Gastroesophageal sphincter (tissue), 3 donors: ENCODE measurements at regions not wholly inside any gene's neighbourhood (a gene's known extent, or its start where the extent isn't known, plus 50 kb on each side); places are given as distances from the start of the nearest gene placed in this dataset.

Experiments used
- CTCF ChIP-seq, 4 experiments: fragments of 200-600 bp in 2 of 4; fragments of 450-650 bp in 2 of 4; sonication (generic) in 1 of 4; IDR thresholded peaks; one replicate each; pipeline ENCODE4 v1.5.1; 2017 to 2019; ENCODE audit warnings: antibody characterized with exemption in 4 of 4, mild to moderate bottlenecking in 2 of 4, moderate library complexity in 2 of 4
- EP300 ChIP-seq: sonication (generic); formaldehyde crosslinking; IDR thresholded peaks from one replicate; pipeline ENCODE4 v1.6.1; 2017; ENCODE audit warnings: antibody characterized with exemption, mild to moderate bottlenecking
- POLR2A ChIP-seq, 2 donors: fragments of 450-650 bp; IDR thresholded peaks; one replicate each; pipeline ENCODE4 v1.6.1; 2017; ENCODE audit warnings: antibody characterized with exemption in 2 of 2, mild to moderate bottlenecking in 2 of 2, moderate library complexity in 1 of 2
- POLR2AphosphoS5 ChIP-seq: sonication (generic); formaldehyde crosslinking; IDR thresholded peaks from one replicate; pipeline ENCODE4 v1.6.1; 2017; ENCODE audit warnings: antibody characterized with exemption

DNA sequence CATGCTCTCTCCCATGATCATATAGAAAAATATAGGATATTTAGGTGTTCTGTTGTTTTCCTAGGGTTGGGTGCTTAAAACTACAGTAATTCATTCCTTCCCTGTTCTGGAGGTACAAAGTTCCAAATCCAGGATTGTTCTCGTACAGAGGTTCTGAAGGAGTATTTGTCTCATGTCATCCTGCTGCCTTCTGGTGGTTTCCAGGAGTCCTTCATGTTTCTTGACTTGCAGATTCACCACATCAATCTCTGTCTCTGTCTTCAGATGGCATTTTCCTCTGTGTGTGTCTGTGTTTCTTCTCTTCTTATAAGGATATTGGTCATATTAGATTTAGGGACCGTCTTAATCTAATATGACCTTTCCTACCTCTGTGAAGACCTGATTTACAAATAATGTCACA, 397.9 kb downstream of the NYAP2 start:
- TF ChIP-seq CTCF (IDR thresholded peaks at IDR 0.05) (peak; percentile 19 to 56 (median 36)), POLR2A (IDR thresholded peaks at IDR 0.05) (no peak), POLR2AphosphoS5 (no peak), EP300 (no peak)
